Choroid plexus epithelial cell (primary cell): ENCODE measurements at regions not wholly inside any gene's neighbourhood (a gene's known extent, or its start where the extent isn't known, plus 50 kb on each side); places are given as distances from the start of the nearest gene placed in this dataset.

Experiments
- DNase-seq: peaks from one replicate; pipeline ENCODE4 v3.0.0-alpha.2; 2010; ENCODE audit warnings: low read depth
- H3K4me3 ChIP-seq: 2 replicates; pipeline ENCODE4 v1.5.1; 2011; ENCODE audit warnings: low read depth, mild to moderate bottlenecking, control low read depth, low read length, moderate library complexity
- CTCF ChIP-seq: conservative IDR thresholded peaks from 2 replicates; pipeline ENCODE4 v1.5.1; 2011; ENCODE audit warnings: low read depth, mild to moderate bottlenecking, control low read depth, inconsistent platforms, low read length, moderate library complexity

DNA sequence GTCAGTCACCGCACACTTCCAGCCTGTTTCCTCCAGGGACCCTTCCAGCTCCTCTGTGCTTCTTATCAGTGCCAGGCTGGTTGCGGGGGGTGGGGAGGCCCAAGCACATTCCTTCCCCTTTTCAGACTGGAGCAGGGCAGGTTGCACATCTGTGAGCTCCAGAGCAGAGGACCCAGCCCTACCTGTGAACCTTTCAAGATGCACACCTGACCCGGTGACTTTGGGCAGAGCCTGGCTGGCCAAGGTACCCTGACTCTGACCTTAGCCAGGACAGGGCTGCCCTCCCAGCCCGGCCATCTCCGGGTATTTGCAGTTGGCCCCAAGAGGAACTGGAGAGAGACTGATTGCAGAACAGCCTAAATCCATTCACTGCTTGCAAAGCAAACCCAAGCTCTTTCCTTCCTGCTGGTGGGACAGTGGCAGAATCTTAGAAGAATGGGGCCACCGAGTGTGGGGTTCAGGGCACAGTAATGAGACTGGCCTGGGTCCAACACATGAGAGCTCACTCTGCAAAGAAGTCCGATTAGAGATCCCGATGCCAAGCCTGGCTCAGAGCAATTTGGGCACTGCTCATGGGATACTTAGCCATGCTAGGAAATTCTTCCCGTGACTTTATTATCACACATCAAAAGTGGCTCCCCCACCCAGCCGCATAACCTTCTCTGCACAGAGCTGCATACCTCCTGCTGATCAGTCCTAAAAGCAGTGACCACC lies 64.7 kb upstream of the CCND1 start:
- no peak for TF ChIP-seq CTCF
- no peak overlapping the region for H3K4me3 ChIP-seq
- no peak for DNase-seq

- TF ChIP-seq CTCF: no peak
- no peak for DNase-seq
These were observed 62.8 kb upstream of the CCND1 start for GRCh38 chr11:69578167-69578566.

DNA sequence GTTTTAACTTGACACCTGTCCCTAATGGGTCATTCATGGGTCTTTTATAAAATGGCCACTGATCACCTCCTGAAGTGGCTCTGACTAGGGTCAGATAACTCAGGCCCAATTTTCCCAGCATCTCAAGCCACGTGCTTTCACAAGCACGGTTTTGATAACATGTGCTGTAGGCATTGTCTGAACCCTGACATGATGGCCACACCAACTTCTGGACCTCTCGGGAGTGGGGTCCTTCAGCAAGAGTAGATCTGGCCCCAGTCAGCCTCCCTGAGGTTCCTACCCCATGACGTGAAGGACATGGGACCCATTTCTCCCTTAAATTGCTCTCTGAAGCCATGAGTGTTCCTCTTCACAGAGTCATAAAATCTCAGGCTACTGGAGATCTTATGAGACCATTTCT lies 60.4 kb upstream of the CCND1 start:
- no peak overlapping the region for H3K4me3 ChIP-seq
- DNase-seq: no peak
- TF ChIP-seq CTCF: no peak

More at GRCh38 chr11:69578167-69578566, 62.8 kb upstream of the CCND1 start:
- H3K4me3 ChIP-seq: no peak overlapping the region

GRCh38 chr11:69582756-69583467 lies 58.0 kb upstream of the CCND1 start:
- H3K4me3 ChIP-seq: no peak overlapping the region
- no peak for DNase-seq
- TF ChIP-seq CTCF: no peak

DNA sequence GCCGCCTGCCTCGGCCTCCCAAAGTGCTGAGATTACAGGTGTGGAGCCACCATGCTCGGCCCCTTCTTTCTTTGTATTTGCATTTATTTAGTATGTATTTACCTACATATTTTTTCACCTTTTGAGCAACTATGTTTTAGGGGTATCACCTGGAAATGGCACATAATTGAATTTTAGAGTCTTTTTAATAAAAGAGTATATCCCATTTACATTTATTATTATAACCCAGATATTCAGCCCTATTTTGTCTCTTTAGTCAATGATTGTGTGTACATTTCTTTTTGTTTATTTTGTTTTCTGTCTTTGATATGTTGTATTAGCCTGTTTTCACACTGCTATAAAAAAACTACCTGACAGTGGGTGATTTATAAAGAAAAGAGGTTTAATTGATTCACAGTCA lies 56.8 kb upstream of the CCND1 start:
- no peak for DNase-seq
- TF ChIP-seq CTCF: no peak
- no peak overlapping the region for H3K4me3 ChIP-seq

DNA sequence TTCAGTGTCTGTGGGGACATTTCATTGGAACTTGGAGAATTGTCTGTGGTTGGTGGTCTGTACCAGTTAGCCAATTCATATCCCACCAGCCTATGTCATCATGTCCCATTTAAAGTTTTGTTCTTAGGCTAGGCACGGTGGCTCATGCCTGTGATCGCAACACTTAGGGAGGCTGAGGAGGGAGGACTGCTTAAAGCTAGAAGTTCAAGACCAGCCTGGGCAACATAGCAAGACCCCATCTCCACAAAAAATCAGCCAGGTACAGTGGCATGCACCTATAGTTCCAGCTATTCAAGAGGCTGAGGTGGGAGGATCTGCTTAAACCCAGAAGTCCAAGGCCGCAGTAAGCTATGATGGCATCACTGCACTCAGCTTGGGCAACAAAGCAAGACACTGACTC lies 55.6 kb upstream of the CCND1 start:
- H3K4me3 ChIP-seq: no peak overlapping the region
- TF ChIP-seq CTCF: no peak
- DNase-seq: no peak
